Liver (tissue), 7 donors: ENCODE measurements at regions not wholly inside any gene's neighbourhood (a gene's known extent, or its start where the extent isn't known, plus 50 kb on each side); places are given as distances from the start of the nearest gene placed in this dataset.

ENCODE experiments used
- DNase-seq: peaks from one replicate; pipeline ENCODE4 v3.0.0-alpha.2; 2017; ENCODE audit warnings: low spot score
- H3K27ac ChIP-seq, 2 donors: one replicate each; pipeline ENCODE4 v1.7.0; 2013; ENCODE audit warnings: inconsistent platforms in 2 of 2, low read length in 2 of 2, control low read depth in 1 of 2, low read depth in 1 of 2, mild to moderate bottlenecking in 1 of 2
- H3K27me3 ChIP-seq, 4 donors: one replicate each; pipeline versions ENCODE4 v1.6.1 to v1.7.0; 2013; ENCODE audit warnings: low read length in 3 of 4, inconsistent platforms in 1 of 4, mild to moderate bottlenecking in 1 of 4, moderate library complexity in 1 of 4; ENCODE audit not compliant: control insufficient read depth in 4 of 4, insufficient read depth in 4 of 4
- H3K36me3 ChIP-seq, 4 donors: one replicate each; pipeline versions ENCODE4 v1.6.1 to v1.7.0; 2013; ENCODE audit warnings: low read length in 3 of 4, mild to moderate bottlenecking in 3 of 4, low read depth in 1 of 4, moderate library complexity in 1 of 4; ENCODE audit not compliant: control insufficient read depth in 4 of 4, insufficient read depth in 3 of 4
- H3K4me1 ChIP-seq, 4 donors: one replicate each; pipeline versions ENCODE4 v1.6.1 to v1.7.0; 2013; ENCODE audit warnings: low read length in 3 of 4, mild to moderate bottlenecking in 3 of 4, moderate library complexity in 1 of 4; ENCODE audit not compliant: control insufficient read depth in 4 of 4, insufficient read depth in 4 of 4
- H3K4me3 ChIP-seq, 3 donors: one replicate each; pipeline versions ENCODE4 v1.6.1 to v1.7.0; 2013; ENCODE audit warnings: low read length in 3 of 3, control low read depth in 1 of 3, low read depth in 1 of 3, mild to moderate bottlenecking in 1 of 3
- H3K9ac ChIP-seq, 2 donors: one replicate each; pipeline ENCODE4 v1.7.0; 2013; ENCODE audit warnings: low read length in 2 of 2, mild to moderate bottlenecking in 2 of 2, moderate library complexity in 2 of 2, control low read depth in 1 of 2, low read depth in 1 of 2
- H3K9me3 ChIP-seq, 4 donors: one replicate each; pipeline versions ENCODE4 v1.6.1 to v1.7.0; 2013; ENCODE audit warnings: low read length in 3 of 4; ENCODE audit not compliant: control insufficient read depth in 4 of 4
- ATF3 ChIP-seq: IDR thresholded peaks from 2 replicates; pipeline ENCODE4 v1.6.1; 2016; ENCODE audit warnings: antibody characterized with exemption
- EGR1 ChIP-seq, 2 donors: IDR thresholded peaks; 2 replicates each; pipeline ENCODE4 v1.6.1; 2016 to 2018; ENCODE audit warnings: antibody characterized with exemption in 2 of 2, low read depth in 2 of 2
- FOXA1 ChIP-seq: IDR thresholded peaks from 2 replicates; pipeline ENCODE4 v1.6.1; 2016; ENCODE audit warnings: antibody characterized with exemption
- FOXA2 ChIP-seq: IDR thresholded peaks from 2 replicates; pipeline ENCODE4 v1.6.1; 2016; ENCODE audit warnings: antibody characterized with exemption
- GABPA ChIP-seq, 2 donors: IDR thresholded peaks in 1 of 2; conservative IDR thresholded peaks in 1 of 2; 2 replicates each; pipeline ENCODE4 v1.6.1; 2016; ENCODE audit warnings: antibody characterized with exemption in 2 of 2, mild to moderate bottlenecking in 1 of 2, moderate library complexity in 1 of 2
- HNF4A ChIP-seq, 2 donors: conservative IDR thresholded peaks; 2 replicates each; pipeline ENCODE4 v1.6.1; 2016; ENCODE audit warnings: antibody characterized with exemption in 2 of 2, mild to moderate bottlenecking in 2 of 2
- HNF4G ChIP-seq: IDR thresholded peaks from 2 replicates; pipeline ENCODE4 v1.6.1; 2016; ENCODE audit warnings: antibody characterized with exemption
- JUND ChIP-seq, 2 donors: IDR thresholded peaks; 2 replicates each; pipeline ENCODE4 v1.6.1; 2016; ENCODE audit warnings: antibody characterized with exemption in 2 of 2
- MAX ChIP-seq: IDR thresholded peaks from 2 replicates; pipeline ENCODE4 v1.6.1; 2016; ENCODE audit warnings: antibody characterized with exemption
- NR2F2 ChIP-seq: IDR thresholded peaks from 2 replicates; pipeline ENCODE4 v1.6.1; 2016; ENCODE audit warnings: antibody characterized with exemption
- RAD21 ChIP-seq, 2 donors: IDR thresholded peaks; 2 replicates each; pipeline ENCODE4 v1.6.1; 2016; ENCODE audit warnings: antibody characterized with exemption in 2 of 2, mild to moderate bottlenecking in 2 of 2
- REST ChIP-seq: IDR thresholded peaks from 2 replicates; pipeline ENCODE4 v1.6.1; 2016; ENCODE audit warnings: antibody characterized with exemption, mild to moderate bottlenecking
- RXRA ChIP-seq, 2 donors: IDR thresholded peaks; 2 replicates each; pipeline ENCODE4 v1.6.1; 2017 to 2018; ENCODE audit warnings: antibody characterized with exemption in 2 of 2, mild to moderate bottlenecking in 1 of 2
- SP1 ChIP-seq: IDR thresholded peaks from 2 replicates; pipeline ENCODE4 v1.6.1; 2018; ENCODE audit warnings: antibody characterized with exemption, mild to moderate bottlenecking
- TAF1 ChIP-seq: conservative IDR thresholded peaks from 2 replicates; pipeline ENCODE4 v1.6.1; 2016; ENCODE audit warnings: antibody characterized with exemption, mild to moderate bottlenecking
- YY1 ChIP-seq: IDR thresholded peaks from 2 replicates; pipeline ENCODE4 v1.6.1; 2016; ENCODE audit warnings: antibody characterized with exemption, mild to moderate bottlenecking
- ZBTB33 ChIP-seq: IDR thresholded peaks from 2 replicates; pipeline ENCODE4 v1.6.1; 2016; ENCODE audit warnings: antibody characterized with exemption
- WGBS: extraction: QIAGEN DNeasy Blood & Tissue Kit; methylation state at CpG from one replicate; pipeline ENCODE4 v1.1.7; 2013; 5-methylcytosine and 5-hydroxymethylcytosine counted together
- donor health status: healthy.
- donor health status: healthy.
- donor health status: healthy.
- donor health status: healthy.

GRCh38 chr3:5634411-5634810, 446.9 kb downstream of the EDEM1 start:
- TF ChIP-seq EGR1 (IDR thresholded peaks at IDR 0.05; ENCODE audit: low read depth in 2 of 2) (no peak), REST (no peak), YY1 (no peak), FOXA1 (no peak), TAF1 (no peak), SP1 (no peak), GABPA (IDR thresholded peaks at IDR 0.05 in 1 of 2, conservative IDR thresholded peaks at IDR 0.05 in 1 of 2) (no peak), JUND (IDR thresholded peaks at IDR 0.05) (no peak), HNF4A (conservative IDR thresholded peaks at IDR 0.05) (no peak), NR2F2 (no peak), HNF4G (no peak), RAD21 (IDR thresholded peaks at IDR 0.05) (no peak), FOXA2 (no peak), RXRA (IDR thresholded peaks at IDR 0.05) (no peak), ATF3 (no peak), MAX (no peak), ZBTB33 (no peak)
- no peaks in the 10 kb centered on the region for H3K36me3 ChIP-seq
- no peaks in the 10 kb centered on the region for H3K4me1 ChIP-seq
- no peak overlapping the region for H3K9ac ChIP-seq
- H3K27ac ChIP-seq = no peak overlapping the region
- H3K9me3 ChIP-seq = peaks cover 0 to 7% (median 0%) of the 10 kb centered on the region in 4 donors
- DNase-seq = no peak
- 63% methylated on average over 6 of the region's 6 CpGs for WGBS
- no peak overlapping the region for H3K4me3 ChIP-seq
- no peaks in the 10 kb centered on the region for H3K27me3 ChIP-seq

- no peak overlapping the region for H3K4me3 ChIP-seq
- 69% methylated on average over 2 of the region's 2 CpGs for WGBS
- no peaks in the 10 kb centered on the region for H3K36me3 ChIP-seq
- DNase-seq = no peak
- no peak overlapping the region for H3K9ac ChIP-seq
- no peaks in the 10 kb centered on the region for H3K27me3 ChIP-seq
- peaks cover 0 to 8% (median 0%) of the 10 kb centered on the region in 4 donors for H3K9me3 ChIP-seq
- no peak overlapping the region for H3K27ac ChIP-seq
- no peaks in the 10 kb centered on the region for H3K4me1 ChIP-seq
- no peak for TF ChIP-seq RAD21 (IDR thresholded peaks at IDR 0.05)
- TF ChIP-seq EGR1 (IDR thresholded peaks at IDR 0.05; ENCODE audit: low read depth in 2 of 2) = no peak
These were observed 448.2 kb downstream of the EDEM1 start for GRCh38 chr3:5635746-5636145.
